Myocyte (in vitro differentiated cells): ENCODE measurements at regions not wholly inside any gene's neighbourhood (a gene's known extent, or its start where the extent isn't known, plus 50 kb on each side); places are given as distances from the start of the nearest gene placed in this dataset.

Source experiments
- DNase-seq: peaks from one replicate; pipeline ENCODE4 v3.0.0-alpha.2; 2012; ENCODE audit warnings: low read depth

- no peak for DNase-seq
Observed at GRCh38 chr21:35352066-35352770, 303.1 kb upstream of the RUNX1 start.

- DNase-seq, result no peak
Observed at GRCh38 chr21:35351434-35351833, 302.3 kb upstream of the RUNX1 start.

GRCh38 chr21:35350965-35351364, 301.9 kb upstream of the RUNX1 start:
- DNase-seq, result no peak

- DNase-seq, result no peak
Observed at GRCh38 chr21:35349376-35350080, 300.4 kb upstream of the RUNX1 start.

- DNase-seq, result no peak
Observed at GRCh38 chr21:35348686-35349085, 299.6 kb upstream of the RUNX1 start.

GRCh38 chr21:35346697-35347096, 297.6 kb upstream of the RUNX1 start:
- DNase-seq, result no peak

- no peak for DNase-seq
Observed at GRCh38 chr21:35345954-35346353, 296.9 kb upstream of the RUNX1 start.

GRCh38 chr21:35344582-35344981, 295.5 kb upstream of the RUNX1 start:
- no peak for DNase-seq

- DNase-seq, result no peak
Observed at GRCh38 chr21:35343046-35343819, 294.1 kb upstream of the RUNX1 start.

- no peak for DNase-seq
Observed at GRCh38 chr21:35342440-35342839, 293.3 kb upstream of the RUNX1 start.

GRCh38 chr21:35340273-35340672, 291.2 kb upstream of the RUNX1 start:
- peak; percentile 50 for DNase-seq

GRCh38 chr21:35338881-35339632, 290.0 kb upstream of the RUNX1 start:
- no peak for DNase-seq

GRCh38 chr21:35338281-35338680, 289.2 kb upstream of the RUNX1 start:
- no peak for DNase-seq

- no peak for DNase-seq
Observed at GRCh38 chr21:35337573-35337972, 288.5 kb upstream of the RUNX1 start.

- DNase-seq, result peak; percentile 32
Observed at GRCh38 chr21:35336534-35336933, 287.4 kb upstream of the RUNX1 start.

GRCh38 chr21:35335951-35336446, 286.9 kb upstream of the RUNX1 start:
- DNase-seq, result no peak

- peak; percentile 93 for DNase-seq
Observed at GRCh38 chr21:35333831-35334618, 284.9 kb upstream of the RUNX1 start.

GRCh38 chr21:35332841-35333426, 283.8 kb upstream of the RUNX1 start:
- DNase-seq, result no peak

- no peak for DNase-seq
Observed at GRCh38 chr21:35329940-35330660, 281.0 kb upstream of the RUNX1 start.
